Kidney (tissue), 13 donors: ENCODE measurements at regions not wholly inside any gene's neighbourhood (a gene's known extent, or its start where the extent isn't known, plus 50 kb on each side); places are given as distances from the start of the nearest gene placed in this dataset.

Source experiments
- DNase-seq, 5 donors: peaks; one replicate each; pipeline ENCODE4 v3.0.0-alpha.2; 2013 to 2020
- FAIRE-seq: peaks from 2 replicates; lab custom pipeline; 2012; peaks lifted over from hg19 to GRCh38; lab: Jason Lieb, UNC
- H3K27ac ChIP-seq, 2 donors: one replicate each; pipeline ENCODE4 v1.7.0; 2013; ENCODE audit warnings: low read depth in 2 of 2, low read length in 2 of 2, inconsistent platforms in 1 of 2
- H3K27me3 ChIP-seq: one replicate; pipeline ENCODE4 v1.7.1; 2013; ENCODE audit warnings: low read length, inconsistent platforms; ENCODE audit not compliant: control insufficient read depth, insufficient read depth
- H3K36me3 ChIP-seq, 3 donors: one replicate each; pipeline versions ENCODE4 v1.7.0 to v1.7.1; 2013; ENCODE audit warnings: low read length in 3 of 3, control low read depth in 1 of 3, inconsistent platforms in 1 of 3; ENCODE audit not compliant: insufficient read depth in 3 of 3, control insufficient read depth in 2 of 3
- H3K4me1 ChIP-seq, 3 donors: one replicate each; pipeline versions ENCODE4 v1.7.0 to v1.7.1; 2013; ENCODE audit warnings: low read length in 3 of 3, inconsistent platforms in 1 of 3, low read depth in 1 of 3; ENCODE audit not compliant: control insufficient read depth in 2 of 3, insufficient read depth in 2 of 3
- H3K4me3 ChIP-seq, 3 donors: one replicate each; pipeline versions ENCODE4 v1.7.0 to v1.8.1; 2013; ENCODE audit warnings: low read length in 3 of 3, control low read depth in 1 of 3, inconsistent platforms in 1 of 3
- H3K9ac ChIP-seq, 3 donors: one replicate each; pipeline versions ENCODE4 v1.7.0 to v1.7.1; 2013; ENCODE audit warnings: low read length in 3 of 3, control low read depth in 1 of 3, inconsistent platforms in 1 of 3
- H3K9me3 ChIP-seq, 3 donors: one replicate each; pipeline versions ENCODE4 v1.7.0 to v1.7.1; 2013; ENCODE audit warnings: low read length in 3 of 3, control low read depth in 1 of 3, inconsistent platforms in 1 of 3; ENCODE audit not compliant: control insufficient read depth in 2 of 3, insufficient read depth in 1 of 3
- intact Hi-C: fragments of 100-400 bp; cut with DNase I; formaldehyde crosslinking; loops from one replicate; pipeline ENCODE4 v1.11.1; 2022
- TF ChIP-seq, protein P1 (sequence below): IDR thresholded peaks from 3 replicates; pipeline ENCODE4 v1.5.1; 2012; ENCODE audit warnings: mild to moderate bottlenecking, moderate library complexity, borderline replicate concordance; ENCODE audit not compliant: insufficient read depth; ENCODE audit errors: extremely low read depth
- donor health status: control.
- donor health status: control.
- donor health status: control.
- donor health status: control.
- donor health status: control.
- donor health status: DM: yes; HTN: yes; CAD: no.
- donor health status: Normal renal cell carcinoma (clear cell type).

GRCh38 chr16:86370062-86370461 lies 140.3 kb upstream of the FOXF1 start:
- Histone ChIP-seq H3K4me3 (no peak overlapping the region), H3K27ac (no peak overlapping the region), H3K4me1 (no peaks in the 10 kb centered on the region), H3K9ac (no peak overlapping the region), H3K9me3 (peaks cover 0 to 7% (median 0%) of the 10 kb centered on the region in 3 donors), H3K36me3 (no peaks in the 10 kb centered on the region), H3K27me3 (peaks cover 3% of the 10 kb centered on the region)
- TF ChIP-seq, protein P1, sequence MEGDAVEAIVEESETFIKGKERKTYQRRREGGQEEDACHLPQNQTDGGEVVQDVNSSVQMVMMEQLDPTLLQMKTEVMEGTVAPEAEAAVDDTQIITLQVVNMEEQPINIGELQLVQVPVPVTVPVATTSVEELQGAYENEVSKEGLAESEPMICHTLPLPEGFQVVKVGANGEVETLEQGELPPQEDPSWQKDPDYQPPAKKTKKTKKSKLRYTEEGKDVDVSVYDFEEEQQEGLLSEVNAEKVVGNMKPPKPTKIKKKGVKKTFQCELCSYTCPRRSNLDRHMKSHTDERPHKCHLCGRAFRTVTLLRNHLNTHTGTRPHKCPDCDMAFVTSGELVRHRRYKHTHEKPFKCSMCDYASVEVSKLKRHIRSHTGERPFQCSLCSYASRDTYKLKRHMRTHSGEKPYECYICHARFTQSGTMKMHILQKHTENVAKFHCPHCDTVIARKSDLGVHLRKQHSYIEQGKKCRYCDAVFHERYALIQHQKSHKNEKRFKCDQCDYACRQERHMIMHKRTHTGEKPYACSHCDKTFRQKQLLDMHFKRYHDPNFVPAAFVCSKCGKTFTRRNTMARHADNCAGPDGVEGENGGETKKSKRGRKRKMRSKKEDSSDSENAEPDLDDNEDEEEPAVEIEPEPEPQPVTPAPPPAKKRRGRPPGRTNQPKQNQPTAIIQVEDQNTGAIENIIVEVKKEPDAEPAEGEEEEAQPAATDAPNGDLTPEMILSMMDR: no peak
- intact Hi-C loops: no loop called here
- DNase-seq: no peak
- no peak for FAIRE-seq

DNA sequence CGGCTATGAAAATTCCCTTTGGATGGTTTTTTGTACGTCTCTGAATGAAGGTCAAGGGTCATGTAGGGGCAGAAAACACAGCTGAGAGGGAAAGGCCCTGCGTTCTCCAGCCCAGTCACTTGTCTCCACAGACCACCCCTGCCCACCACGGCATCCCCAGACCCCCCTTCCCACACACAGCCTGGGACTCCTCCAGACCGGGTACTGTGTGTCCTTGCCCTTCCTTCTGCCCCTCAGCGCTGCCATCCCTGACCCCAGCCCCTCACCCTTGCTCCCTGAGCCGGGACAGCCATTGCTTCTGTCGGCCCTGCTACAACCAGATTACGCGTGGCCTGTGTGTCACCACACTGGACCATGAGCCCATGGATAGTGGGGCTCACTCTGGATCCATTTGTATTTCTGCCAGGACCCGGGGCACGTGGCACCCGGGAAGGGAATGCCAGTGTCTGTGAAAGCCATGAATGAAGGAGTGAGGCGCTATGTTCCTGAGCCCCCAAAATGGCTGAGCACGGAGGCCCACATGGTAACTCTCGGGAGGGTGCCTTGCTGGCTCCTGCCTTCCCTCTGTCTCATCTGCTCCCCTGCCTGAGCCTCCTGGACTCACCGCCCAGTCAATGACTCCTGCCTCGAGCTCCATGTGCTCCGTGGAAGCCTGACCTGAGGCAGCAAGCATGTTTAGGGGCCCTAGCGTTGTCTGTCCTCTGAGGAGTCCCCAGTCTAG lies 139.1 kb upstream of the FOXF1 start:
- intact Hi-C loops: no loop called here
- H3K4me3 ChIP-seq: no peak overlapping the region

GRCh38 chr16:86372193-86372592 lies 138.1 kb upstream of the FOXF1 start:
- no peak overlapping the region for H3K4me3 ChIP-seq
- no peaks in the 10 kb centered on the region for H3K4me1 ChIP-seq
- peaks cover 0 to 7% (median 0%) of the 10 kb centered on the region in 3 donors for H3K9me3 ChIP-seq
- no peak for FAIRE-seq
- H3K27me3 ChIP-seq: peaks cover 2% of the 10 kb centered on the region
- H3K36me3 ChIP-seq: no peaks in the 10 kb centered on the region
- DNase-seq: no peak
- intact Hi-C loops: no loop called here
- H3K27ac ChIP-seq: no peak overlapping the region
- no peak overlapping the region for H3K9ac ChIP-seq
- TF ChIP-seq, protein P1: no peak

More for the DNA sequence above, 139.1 kb upstream of the FOXF1 start:
- Histone ChIP-seq H3K36me3 (no peaks in the 10 kb centered on the region), H3K4me1 (no peaks in the 10 kb centered on the region), H3K27me3 (peaks cover 2% of the 10 kb centered on the region), H3K27ac (no peak overlapping the region), H3K9ac (no peak overlapping the region), H3K9me3 (peaks cover 0 to 7% (median 0%) of the 10 kb centered on the region in 3 donors)
- TF ChIP-seq, protein P1: no peak
- FAIRE-seq: no peak
- DNase-seq: no peak
